IMR-90 (cell line): ENCODE measurements at regions not wholly inside any gene's neighbourhood (a gene's known extent, or its start where the extent isn't known, plus 50 kb on each side); places are given as distances from the start of the nearest gene placed in this dataset.

Experiments used
- ATAC-seq: fragments of 200-7000 bp; cut with Tn5 transposase; 2 replicates; pipeline ENCODE4 v1.9.1; 2020; ENCODE audit warnings: low read depth, mild to moderate bottlenecking, moderate library complexity
- BruUV-seq: library from RNA; stranded (reverse); fragments of 400-500 nt; replicated peaks from 2 replicates; lab custom pipeline; 2021; lab: Mats Ljungman, UMichigan
- CTCF ChIA-PET: fragments of 300-600 bp; formaldehyde crosslinking; extraction: SDS; loops from one replicate; lab custom pipeline; 2021; ENCODE audit warnings: antibody characterized with exemption; lab: Yijun Ruan, JAX
- POLR2A ChIA-PET: fragments of 300-600 bp; sonication (Branson Sonifier 250); formaldehyde crosslinking; loops from one replicate; lab custom pipeline; 2022; ENCODE audit warnings: antibody characterized with exemption; ENCODE audit not compliant: unreplicated experiment; lab: Charles Lee
- DNase-seq: peaks from one replicate; pipeline ENCODE4 v3.0.0; 2013
- H2AFZ ChIP-seq: replicated peaks from 2 replicates; pipeline ENCODE3; 2013; ENCODE audit warnings: low read length, mild to moderate bottlenecking; ENCODE audit not compliant: poor library complexity
- H2AK5ac ChIP-seq: 2 replicates; pipeline ENCODE4 v1.6.1; 2013; ENCODE audit warnings: low read depth, low read length, inconsistent platforms
- H2AK9ac ChIP-seq: replicated peaks from 2 replicates; pipeline ENCODE3; 2013; ENCODE audit warnings: mild to moderate bottlenecking, low read depth, low read length, moderate library complexity; ENCODE audit not compliant: poor library complexity
- H2BK120ac ChIP-seq: 2 replicates; pipeline ENCODE4 v1.6.1; 2013; ENCODE audit warnings: low read depth, low read length, inconsistent platforms
- H2BK15ac ChIP-seq: 3 replicates; pipeline ENCODE4 v1.6.1; 2013; ENCODE audit warnings: low read depth, low read length, inconsistent platforms
- H2BK20ac ChIP-seq: 2 replicates; pipeline ENCODE4 v1.6.1; 2013; ENCODE audit warnings: low read depth, mild to moderate bottlenecking, inconsistent platforms, low read length, moderate library complexity
- H2BK5ac ChIP-seq: 2 replicates; pipeline ENCODE4 v1.6.1; 2013; ENCODE audit warnings: mild to moderate bottlenecking, low read depth, low read length, inconsistent platforms; ENCODE audit not compliant: poor library complexity, severe bottlenecking
- H3K14ac ChIP-seq: replicated peaks from 2 replicates; pipeline ENCODE4 v1.6.1; 2013; ENCODE audit warnings: low read depth, low read length, inconsistent platforms
- H3K18ac ChIP-seq: 2 replicates; pipeline ENCODE4 v1.6.1; 2013; ENCODE audit warnings: low read depth, low read length, control low read depth
- H3K23ac ChIP-seq: 2 replicates; pipeline ENCODE4 v1.6.1; 2013; ENCODE audit warnings: low read depth, low read length, inconsistent platforms
- H3K27ac ChIP-seq: 2 replicates; pipeline ENCODE4 v1.5.1; 2013; ENCODE audit warnings: mild to moderate bottlenecking, control low read depth, low read length; ENCODE audit not compliant: insufficient read depth
- H3K27me3 ChIP-seq: 2 replicates; pipeline ENCODE4 v1.6.1; 2013; ENCODE audit warnings: low read length; ENCODE audit not compliant: control insufficient read depth, insufficient read depth
- H3K36me3 ChIP-seq: 2 replicates; pipeline ENCODE4 v1.6.1; 2013; ENCODE audit warnings: low read length, mixed read lengths; ENCODE audit not compliant: control insufficient read depth, insufficient read depth
- H3K4ac ChIP-seq: 2 replicates; pipeline ENCODE4 v1.6.1; 2013; ENCODE audit warnings: low read depth, low read length, inconsistent platforms
- H3K4me1 ChIP-seq: 2 replicates; pipeline ENCODE4 v1.6.1; 2013; ENCODE audit warnings: low read length, mixed read lengths; ENCODE audit not compliant: control insufficient read depth, insufficient read depth
- H3K4me2 ChIP-seq: 2 replicates; pipeline ENCODE4 v1.6.1; 2013; ENCODE audit warnings: low read depth, mild to moderate bottlenecking, control low read depth, low read length, moderate library complexity
- H3K4me3 ChIP-seq: 2 replicates; pipeline ENCODE4 v1.5.1; 2013; ENCODE audit warnings: low read depth, mild to moderate bottlenecking, control low read depth, low read length, moderate library complexity; ENCODE audit not compliant: insufficient read depth
- H3K56ac ChIP-seq: 2 replicates; pipeline ENCODE4 v1.6.1; 2013; ENCODE audit warnings: low read length, inconsistent platforms; ENCODE audit not compliant: insufficient read depth; ENCODE audit errors: extremely low read depth
- H3K79me1 ChIP-seq, 2 experiments: 2 replicates each; pipeline ENCODE4 v1.6.1; 2013; ENCODE audit warnings: low read length in 2 of 2, inconsistent platforms in 1 of 2, low read depth in 1 of 2
- H3K9ac ChIP-seq: 2 replicates; pipeline ENCODE4 v1.6.1; 2013; ENCODE audit warnings: low read depth, low read length, control low read depth
- H3K9me1 ChIP-seq: 2 replicates; pipeline ENCODE4 v1.6.1; 2013; ENCODE audit warnings: low read length, inconsistent platforms; ENCODE audit not compliant: insufficient read depth
- H3K9me3 ChIP-seq: 2 replicates; pipeline ENCODE4 v1.6.1; 2013; ENCODE audit warnings: low read length; ENCODE audit not compliant: control insufficient read depth, insufficient read depth
- H4K20me1 ChIP-seq: 2 replicates; pipeline ENCODE4 v1.6.1; 2013; ENCODE audit warnings: low read length, inconsistent platforms; ENCODE audit not compliant: insufficient read depth
- H4K5ac ChIP-seq: 2 replicates; pipeline ENCODE4 v1.6.1; 2013; ENCODE audit warnings: mild to moderate bottlenecking, low read depth, low read length, control low read depth
- H4K8ac ChIP-seq, 2 experiments: 2 replicates each; pipeline ENCODE4 v1.6.1; 2013; ENCODE audit warnings: low read depth in 2 of 2, low read length in 2 of 2, control low read depth in 1 of 2, inconsistent platforms in 1 of 2
- H4K91ac ChIP-seq: 2 replicates; pipeline ENCODE4 v1.6.1; 2013; ENCODE audit warnings: low read depth, low read length, inconsistent platforms; ENCODE audit not compliant: insufficient read depth
- BHLHE40 ChIP-seq: fragments of 150-350 bp; IDR thresholded peaks from 2 replicates; pipeline ENCODE4 v1.6.1; 2016; ENCODE audit warnings: mild to moderate bottlenecking, low read depth, low read length
- CEBPB ChIP-seq: IDR thresholded peaks from 2 replicates; pipeline ENCODE4 v1.6.1; 2012; ENCODE audit warnings: low read depth, low read length, improper control_type of control experiment
- CHD1 ChIP-seq: IDR thresholded peaks from 2 replicates; pipeline ENCODE4 v1.6.1; 2012; ENCODE audit warnings: low read depth, low read length, improper control_type of control experiment
- ELK1 ChIP-seq: fragments of 150-350 bp; IDR thresholded peaks from 2 replicates; pipeline ENCODE4 v1.6.1; 2016; ENCODE audit warnings: low read depth, mild to moderate bottlenecking, low read length, moderate library complexity, borderline replicate concordance
- FOS ChIP-seq: fragments of 150-350 bp; IDR thresholded peaks from 2 replicates; pipeline ENCODE4 v1.6.1; 2016; ENCODE audit warnings: low read depth, low read length
- MAZ ChIP-seq: IDR thresholded peaks from 2 replicates; pipeline ENCODE4 v1.6.1; 2012; ENCODE audit warnings: low read depth, mild to moderate bottlenecking, low read length, improper control_type of control experiment, moderate library complexity, borderline replicate concordance
- MXI1 ChIP-seq: IDR thresholded peaks from 2 replicates; pipeline ENCODE4 v1.6.1; 2012; ENCODE audit warnings: low read depth, mild to moderate bottlenecking, low read length, moderate library complexity, borderline replicate concordance
- POLR2A ChIP-seq: IDR thresholded peaks from 2 replicates; pipeline ENCODE4 v1.6.1; 2012; ENCODE audit warnings: mild to moderate bottlenecking, low read depth, low read length
- RAD21 ChIP-seq: IDR thresholded peaks from 2 replicates; pipeline ENCODE4 v1.6.1; 2012; ENCODE audit warnings: low read length, improper control_type of control experiment
- RCOR1 ChIP-seq: IDR thresholded peaks from 2 replicates; pipeline ENCODE4 v1.6.1; 2012; ENCODE audit warnings: mild to moderate bottlenecking, low read length, improper control_type of control experiment; ENCODE audit not compliant: insufficient replicate concordance
- RFX5 ChIP-seq: IDR thresholded peaks from 2 replicates; pipeline ENCODE4 v1.8.0; 2012; ENCODE audit warnings: low read depth, mild to moderate bottlenecking, low read length, moderate library complexity
- USF2 ChIP-seq: fragments of 150-350 bp; IDR thresholded peaks from 2 replicates; pipeline ENCODE4 v1.6.1; 2017; ENCODE audit warnings: mild to moderate bottlenecking, antibody characterized with exemption, low read length, low read depth
- WGBS, 2 experiments: methylation state at CpG; one replicate each; pipeline versions ENCODE4 v1.1.5 to v1.1.7; 2013; ENCODE audit warnings: missing lambda C conversion rate in 2 of 2; ENCODE audit not compliant: insufficient read length in 1 of 2; ENCODE audit errors: extremely low coverage in 2 of 2; 5-methylcytosine and 5-hydroxymethylcytosine counted together
- dilution Hi-C: fragments of 300-500 bp; cut with HindIII; formaldehyde crosslinking; loops from one replicate; pipeline ENCODE4 v1.14.3; 2018; ENCODE audit warnings: low sequenced_read_pairs; ENCODE audit not compliant: unreplicated experiment
- in situ Hi-C: fragments of 300-500 bp; cut with MboI; formaldehyde crosslinking; loops from 3 replicates; pipeline ENCODE4 v1.14.3; 2019; ENCODE audit warnings: low sequenced_read_pairs, inconsistent platforms, mixed read lengths
- intact Hi-C: fragments of 100-400 bp; cut with micrococcal nuclease; formaldehyde crosslinking; loops from 2 replicates; pipeline ENCODE4 v1.10.0; 2022
- TF ChIP-seq, protein P1 (sequence below): conservative IDR thresholded peaks from 2 replicates; pipeline ENCODE4 v1.5.1; 2012; ENCODE audit warnings: mild to moderate bottlenecking, low read depth, low read length, improper control_type of control experiment

GRCh38 chrX:42089031-42089430 lies 165.7 kb upstream of the CASK start:
- Histone ChIP-seq H2BK15ac (no peak overlapping the region), H2AK5ac (no peak overlapping the region), H3K79me1 (no peaks in the 10 kb centered on the region), H3K27ac (no peak overlapping the region), H3K4me2 (no peak overlapping the region), H3K14ac (no peak overlapping the region), H2AFZ (no peak overlapping the region), H2AK9ac (no peak overlapping the region), H4K20me1 (no peaks in the 10 kb centered on the region), H3K56ac (no peak overlapping the region), H3K4me1 (peaks cover 2% of the 10 kb centered on the region; the same call in 1 of the 2 replicates), H2BK20ac (no peak overlapping the region), H3K4ac (no peak overlapping the region), H4K5ac (no peak overlapping the region), H3K9ac (no peak overlapping the region), H2BK120ac (no peak overlapping the region), H3K27me3 (no peaks in the 10 kb centered on the region; the same call in 1 of the 2 replicates), H4K91ac (no peak overlapping the region), H3K9me3 (no peaks in the 10 kb centered on the region), H3K4me3 (no peak overlapping the region), H3K36me3 (no peaks in the 10 kb centered on the region), H4K8ac (no peak overlapping the region), H3K23ac (no peak overlapping the region), H2BK5ac (no peak overlapping the region), H3K18ac (no peak overlapping the region), H3K9me1 (no peaks in the 10 kb centered on the region)
- DNase-seq (no peak), ATAC-seq (no peak)
- BruUV-seq = no TSS peak
- intact Hi-C loops = no loop called here
- ChIA-PET POLR2A (no interaction called here), CTCF (no interaction called here)
- TF ChIP-seq FOS (no peak), RCOR1 (no peak), RAD21 (no peak), MAZ (no peak), ELK1 (no peak), RFX5 (no peak), USF2 (no peak), CEBPB (no peak), MXI1 (no peak), POLR2A (no peak), BHLHE40 (no peak), CHD1 (no peak)
- TF ChIP-seq, protein P1, sequence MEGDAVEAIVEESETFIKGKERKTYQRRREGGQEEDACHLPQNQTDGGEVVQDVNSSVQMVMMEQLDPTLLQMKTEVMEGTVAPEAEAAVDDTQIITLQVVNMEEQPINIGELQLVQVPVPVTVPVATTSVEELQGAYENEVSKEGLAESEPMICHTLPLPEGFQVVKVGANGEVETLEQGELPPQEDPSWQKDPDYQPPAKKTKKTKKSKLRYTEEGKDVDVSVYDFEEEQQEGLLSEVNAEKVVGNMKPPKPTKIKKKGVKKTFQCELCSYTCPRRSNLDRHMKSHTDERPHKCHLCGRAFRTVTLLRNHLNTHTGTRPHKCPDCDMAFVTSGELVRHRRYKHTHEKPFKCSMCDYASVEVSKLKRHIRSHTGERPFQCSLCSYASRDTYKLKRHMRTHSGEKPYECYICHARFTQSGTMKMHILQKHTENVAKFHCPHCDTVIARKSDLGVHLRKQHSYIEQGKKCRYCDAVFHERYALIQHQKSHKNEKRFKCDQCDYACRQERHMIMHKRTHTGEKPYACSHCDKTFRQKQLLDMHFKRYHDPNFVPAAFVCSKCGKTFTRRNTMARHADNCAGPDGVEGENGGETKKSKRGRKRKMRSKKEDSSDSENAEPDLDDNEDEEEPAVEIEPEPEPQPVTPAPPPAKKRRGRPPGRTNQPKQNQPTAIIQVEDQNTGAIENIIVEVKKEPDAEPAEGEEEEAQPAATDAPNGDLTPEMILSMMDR = no peak
- dilution Hi-C loops = no loop called here
- in situ Hi-C loops = loop anchor here (25.0 kb wide), 1 partner anchor 527 kb away; no protein-coding TSS in a partner anchor
- no CpG with 5 or more reads among the region's 5 CpGs for WGBS, 2 experiments
